OCI-LY7 (cell line): ENCODE measurements at regions not wholly inside any gene's neighbourhood (a gene's known extent, or its start where the extent isn't known, plus 50 kb on each side); places are given as distances from the start of the nearest gene placed in this dataset.

ENCODE experiments used
- BruUV-seq: library from RNA; stranded (reverse); fragments of 400-500 nt; replicated peaks from 2 replicates; lab custom pipeline; 2021; lab: Mats Ljungman, UMichigan
- CTCF ChIA-PET: fragments of 300-600 bp; sonication (Branson Sonifier 250); formaldehyde crosslinking; loops from one replicate; lab custom pipeline; 2022; ENCODE audit warnings: antibody characterized with exemption; ENCODE audit not compliant: unreplicated experiment; lab: Charles Lee
- POLR2A ChIA-PET: fragments of 300-600 bp; sonication (Branson Sonifier 250); formaldehyde crosslinking; loops from one replicate; lab custom pipeline; 2022; ENCODE audit warnings: antibody characterized with exemption; lab: Charles Lee
- DNase-seq: peaks from one replicate; pipeline ENCODE4 v3.0.0-alpha.2; 2015; ENCODE audit warnings: low spot score
- H2AFZ ChIP-seq: fragments of 200-600 bp; sonication (generic), shearing (Covaris generic); 2 replicates; pipeline ENCODE4 v1.6.1; 2014; ENCODE audit warnings: mild to moderate bottlenecking, antibody characterized with exemption, low read length, moderate library complexity
- H3K27ac ChIP-seq: fragments of 200-600 bp; sonication (generic); 2 replicates; pipeline ENCODE4 v1.5.1; 2014; ENCODE audit warnings: mixed run types, low read depth, mild to moderate bottlenecking, moderate library complexity, low read length, inconsistent platforms; ENCODE audit not compliant: poor library complexity, severe bottlenecking
- H3K36me3 ChIP-seq: fragments of 200-600 bp; sonication (generic); 2 replicates; pipeline ENCODE4 v1.6.1; 2014; ENCODE audit warnings: mild to moderate bottlenecking, antibody characterized with exemption, low read length, moderate library complexity, mixed read lengths; ENCODE audit not compliant: insufficient read depth
- H3K4me1 ChIP-seq: fragments of 200-600 bp; sonication (generic); 2 replicates; pipeline ENCODE4 v1.5.1; 2014; ENCODE audit warnings: mild to moderate bottlenecking, low read length; ENCODE audit not compliant: insufficient read depth, poor library complexity, severe bottlenecking
- H3K4me2 ChIP-seq: fragments of 200-600 bp; sonication (generic); 2 replicates; pipeline ENCODE4 v1.6.1; 2014; ENCODE audit warnings: mild to moderate bottlenecking, low read length
- H3K4me3 ChIP-seq: fragments of 200-600 bp; sonication (generic); 2 replicates; pipeline ENCODE4 v1.5.1; 2014; ENCODE audit warnings: mild to moderate bottlenecking, low read depth, low read length; ENCODE audit not compliant: poor library complexity, severe bottlenecking
- H3K79me2 ChIP-seq: fragments of 200-600 bp; sonication (generic); 2 replicates; pipeline ENCODE4 v1.6.1; 2016; ENCODE audit warnings: low read depth, mild to moderate bottlenecking, low read length, moderate library complexity, mixed read lengths; ENCODE audit not compliant: insufficient read depth
- H3K9me2 ChIP-seq: fragments of 200-600 bp; sonication (generic); 2 replicates; pipeline ENCODE4 v1.6.1; 2016; ENCODE audit warnings: mild to moderate bottlenecking, low read length, mixed read lengths; ENCODE audit not compliant: insufficient read depth
- H3K9me3 ChIP-seq: fragments of 200-600 bp; sonication (generic); 2 replicates; pipeline ENCODE4 v1.6.1; 2014; ENCODE audit warnings: mild to moderate bottlenecking, mixed run types, low read length, mixed read lengths
- H4K20me1 ChIP-seq: fragments of 200-600 bp; sonication (generic); 2 replicates; pipeline ENCODE4 v1.6.1; 2014; ENCODE audit warnings: mild to moderate bottlenecking, antibody characterized with exemption, low read length, moderate library complexity, mixed read lengths; ENCODE audit not compliant: insufficient read depth
- CTCF ChIP-seq: fragments of 200-600 bp; sonication (generic); conservative IDR thresholded peaks from 2 replicates; pipeline ENCODE4 v1.5.1; 2014; ENCODE audit warnings: mild to moderate bottlenecking, antibody characterized with exemption, low read length, moderate library complexity, mixed read lengths
- EZH2phosphoT487 ChIP-seq: fragments of 200-600 bp; sonication (generic); IDR thresholded peaks from 2 replicates; pipeline ENCODE4 v1.6.1; 2018; ENCODE audit warnings: low read depth, borderline replicate concordance, mild to moderate bottlenecking, mixed run types, antibody characterized with exemption, low read length, moderate library complexity, mixed read lengths
- intact Hi-C: fragments of 100-400 bp; cut with micrococcal nuclease; formaldehyde crosslinking; loops from one replicate; pipeline ENCODE4 v1.10.0; 2022; ENCODE audit not compliant: unreplicated experiment

DNA sequence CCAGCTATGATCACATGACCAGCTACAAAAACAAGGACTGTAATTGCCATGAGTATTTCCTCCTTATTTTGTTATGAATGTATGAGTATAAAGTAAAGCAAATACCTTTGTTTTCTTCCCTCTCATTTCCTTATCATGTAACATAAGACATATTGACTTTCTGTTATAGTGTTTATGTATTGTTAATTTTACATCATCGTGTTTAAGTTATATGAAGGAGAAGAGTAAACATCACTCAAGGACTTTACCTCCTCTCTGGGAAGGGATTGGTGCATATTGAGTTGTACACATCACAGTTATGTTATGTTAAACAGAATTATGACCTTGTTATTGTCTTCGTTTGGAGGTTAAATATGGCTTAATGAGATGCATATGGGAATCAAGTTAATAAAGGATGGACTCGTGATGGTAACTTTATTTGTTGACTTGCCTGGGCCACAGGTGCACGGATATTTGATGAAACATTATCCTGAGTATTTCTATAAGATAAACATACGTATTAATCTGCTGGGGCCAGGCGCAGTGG, 57.3 kb upstream of the CNKSR3 start:
- TF ChIP-seq CTCF (no peak), EZH2phosphoT487 (no peak)
- ChIA-PET CTCF (no interaction called here), POLR2A (no interaction called here)
- BruUV-seq = no TSS peak
- Histone ChIP-seq H3K79me2 (no peaks in the 10 kb centered on the region), H3K4me3 (no peak overlapping the region), H3K9me3 (no peaks in the 10 kb centered on the region), H3K9me2 (no peaks in the 10 kb centered on the region; the same call in 1 of the 2 replicates), H4K20me1 (no peaks in the 10 kb centered on the region), H3K4me2 (no peak overlapping the region), H3K4me1 (no peaks in the 10 kb centered on the region), H3K36me3 (no peaks in the 10 kb centered on the region), H3K27ac (no peak overlapping the region), H2AFZ (no peak overlapping the region)
- DNase-seq = no peak
- intact Hi-C loops = no loop called here

DNA sequence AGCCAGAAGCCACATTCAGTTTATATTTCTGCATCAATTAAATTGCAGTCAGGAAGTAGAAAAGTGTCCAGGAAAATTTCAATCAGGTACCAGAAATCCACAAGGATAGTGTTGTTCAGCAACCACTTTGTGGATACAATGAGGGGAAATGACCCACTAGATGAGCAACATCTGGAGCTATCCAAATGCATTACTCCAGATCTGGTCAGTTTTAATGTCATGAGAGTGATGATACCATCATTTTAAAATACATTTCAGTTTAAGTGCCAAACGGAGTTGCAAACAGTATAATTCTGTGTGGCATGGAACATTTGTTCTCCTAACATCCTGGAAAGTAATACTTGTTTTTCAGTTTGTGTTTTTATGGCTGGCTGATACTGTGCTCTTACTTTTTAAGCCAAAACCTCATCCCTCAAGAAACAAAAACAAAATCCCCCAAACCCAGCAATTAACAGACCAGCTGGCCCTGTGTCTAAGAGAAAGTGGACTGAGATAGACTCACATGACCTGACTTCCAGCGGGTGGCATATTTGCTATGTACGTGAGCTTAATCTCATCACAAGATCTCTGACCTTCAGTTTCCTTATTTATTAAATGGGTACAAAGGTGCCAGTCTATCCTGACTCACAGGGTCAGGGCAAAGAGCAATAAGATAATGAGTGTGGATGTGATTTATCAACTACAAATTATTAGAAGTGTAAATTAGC, 58.8 kb upstream of the CNKSR3 start:
- no TSS peak for BruUV-seq
- H3K36me3 ChIP-seq = no peaks in the 10 kb centered on the region
- no peak overlapping the region for H3K4me3 ChIP-seq
- TF ChIP-seq CTCF (no peak), EZH2phosphoT487 (no peak)
- intact Hi-C loops = no loop called here
- H2AFZ ChIP-seq = no peak overlapping the region
- H3K79me2 ChIP-seq = no peaks in the 10 kb centered on the region
- ChIA-PET POLR2A (no interaction called here), CTCF (no interaction called here)
- DNase-seq = no peak
- H3K9me3 ChIP-seq = no peaks in the 10 kb centered on the region
- H4K20me1 ChIP-seq = no peaks in the 10 kb centered on the region
- H3K9me2 ChIP-seq = no peaks in the 10 kb centered on the region
- no peak overlapping the region for H3K27ac ChIP-seq
- no peak overlapping the region for H3K4me2 ChIP-seq
- H3K4me1 ChIP-seq = no peaks in the 10 kb centered on the region

GRCh38 chr6:154570505-154570904, 60.0 kb upstream of the CNKSR3 start:
- no peaks in the 10 kb centered on the region for H3K9me3 ChIP-seq
- H3K79me2 ChIP-seq = no peaks in the 10 kb centered on the region
- DNase-seq = no peak
- no peaks in the 10 kb centered on the region for H3K36me3 ChIP-seq
- no peaks in the 10 kb centered on the region for H4K20me1 ChIP-seq
- ChIA-PET POLR2A (no interaction called here), CTCF (no interaction called here)
- no peaks in the 10 kb centered on the region for H3K9me2 ChIP-seq
- BruUV-seq = no TSS peak
- no peaks in the 10 kb centered on the region for H3K4me1 ChIP-seq
- H3K4me3 ChIP-seq = no peak overlapping the region
- no peak overlapping the region for H3K27ac ChIP-seq
- intact Hi-C loops = no loop called here
- no peak for TF ChIP-seq EZH2phosphoT487
- H2AFZ ChIP-seq = no peak overlapping the region
- H3K4me2 ChIP-seq = no peak overlapping the region
